ENCODE measurements at regions not wholly inside any gene's neighbourhood (a gene's known extent, or its start where the extent isn't known, plus 50 kb on each side); places are given as distances from the start of the nearest gene placed in this dataset.

GRCh38 chr1:199857108-199857507 is 170.4 kb upstream of the NR5A2 start:
- no peak for DNase-seq
- no peak for TF ChIP-seq CTCF (conservative IDR thresholded peaks at IDR 0.05)
- Mint-ChIP-seq H3K36me3 (ENCODE audit: low read depth) (no peaks in the 10 kb centered on the region), H3K27ac (no peak overlapping the region), H3K4me3 (no peak overlapping the region), H3K9me3 (no peaks in the 10 kb centered on the region), H3K27me3 (ENCODE audit: insufficient read depth) (no peaks in the 10 kb centered on the region), H3K4me1 (peaks cover 10% of the 10 kb centered on the region)
- Histone ChIP-seq H3K9ac (ENCODE audit: extremely low read depth, low read length, poor library complexity, severe bottlenecking) (no peak overlapping the region), H3K4me3 (ENCODE audit: low read length) (no peak overlapping the region), H3K27me3 (ENCODE audit: control insufficient read depth, insufficient read depth, low read length, poor library complexity, severe bottlenecking) (no peaks in the 10 kb centered on the region), H3K36me3 (ENCODE audit: control insufficient read depth, insufficient read depth, low read length) (no peaks in the 10 kb centered on the region), H3K27ac (ENCODE audit: low read depth, low read length) (no peak overlapping the region), H3K4me1 (ENCODE audit: control insufficient read depth, insufficient read depth, low read length) (peaks cover 3% of the 10 kb centered on the region), H3K9me3 (ENCODE audit: control insufficient read depth, low read length) (no peaks in the 10 kb centered on the region)
- 84 to 100% methylated on average over 2 to 4 of the region's 4 CpGs for WGBS, 2 experiments (ENCODE audit: insufficient coverage in 1 of 2, insufficient read length in 1 of 2)

GRCh38 chr1:199857516-199857915 is 170.0 kb upstream of the NR5A2 start:
- Histone ChIP-seq H3K9ac (ENCODE audit: extremely low read depth, low read length, poor library complexity, severe bottlenecking) (no peak overlapping the region), H3K27ac (ENCODE audit: low read depth, low read length) (no peak overlapping the region), H3K4me1 (ENCODE audit: control insufficient read depth, insufficient read depth, low read length) (peaks cover 3% of the 10 kb centered on the region), H3K4me3 (ENCODE audit: low read length) (no peak overlapping the region), H3K27me3 (ENCODE audit: control insufficient read depth, insufficient read depth, low read length, poor library complexity, severe bottlenecking) (no peaks in the 10 kb centered on the region), H3K36me3 (ENCODE audit: control insufficient read depth, insufficient read depth, low read length) (no peaks in the 10 kb centered on the region), H3K9me3 (ENCODE audit: control insufficient read depth, low read length) (no peaks in the 10 kb centered on the region)
- no peak for DNase-seq
- H3K4me1 Mint-ChIP-seq: peaks cover 10% of the 10 kb centered on the region
- 90% methylated on average over 1 of the region's 1 CpG; no CpG with 5 or more reads in 1 of the 2 experiments for WGBS, 2 experiments (ENCODE audit: insufficient coverage in 1 of 2, insufficient read length in 1 of 2)
- no peak for TF ChIP-seq CTCF (conservative IDR thresholded peaks at IDR 0.05)
- no peak overlapping the region for H3K4me3 Mint-ChIP-seq
- H3K36me3 Mint-ChIP-seq (ENCODE audit: low read depth): no peaks in the 10 kb centered on the region
- no peak overlapping the region for H3K27ac Mint-ChIP-seq
- H3K27me3 Mint-ChIP-seq (ENCODE audit: insufficient read depth): no peaks in the 10 kb centered on the region
- H3K9me3 Mint-ChIP-seq: no peaks in the 10 kb centered on the region

- H3K27ac Mint-ChIP-seq: no peak overlapping the region
- peaks cover 3% of the 10 kb centered on the region for H3K4me1 ChIP-seq (ENCODE audit: control insufficient read depth, insufficient read depth, low read length)
These were observed 169.3 kb upstream of the NR5A2 start for GRCh38 chr1:199858171-199858570.

More at GRCh38 chr1:199858171-199858570, 169.3 kb upstream of the NR5A2 start:
- 90 to 92% methylated on average over 4 of the region's 4 CpGs for WGBS, 2 experiments (ENCODE audit: insufficient coverage in 1 of 2, insufficient read length in 1 of 2)
- Mint-ChIP-seq H3K4me3 (no peak overlapping the region), H3K36me3 (ENCODE audit: low read depth) (no peaks in the 10 kb centered on the region), H3K27me3 (ENCODE audit: insufficient read depth) (no peaks in the 10 kb centered on the region), H3K4me1 (peaks cover 10% of the 10 kb centered on the region), H3K9me3 (no peaks in the 10 kb centered on the region)
- Histone ChIP-seq H3K36me3 (ENCODE audit: control insufficient read depth, insufficient read depth, low read length) (no peaks in the 10 kb centered on the region), H3K9ac (ENCODE audit: extremely low read depth, low read length, poor library complexity, severe bottlenecking) (no peak overlapping the region), H3K27ac (ENCODE audit: low read depth, low read length) (no peak overlapping the region), H3K9me3 (ENCODE audit: control insufficient read depth, low read length) (no peaks in the 10 kb centered on the region), H3K4me3 (ENCODE audit: low read length) (no peak overlapping the region), H3K27me3 (ENCODE audit: control insufficient read depth, insufficient read depth, low read length, poor library complexity, severe bottlenecking) (no peaks in the 10 kb centered on the region)
- DNase-seq: no peak
- no peak for TF ChIP-seq CTCF (conservative IDR thresholded peaks at IDR 0.05)

All from endodermal cell (in vitro differentiated cells).